ENCODE measurements at regions not wholly inside any gene's neighbourhood (a gene's known extent, or its start where the extent isn't known, plus 50 kb on each side); places are given as distances from the start of the nearest gene placed in this dataset.
"Not testable (repeated sequence)": the region's sequence is repeated elsewhere in the genome, so short reads cannot be mapped to it uniquely, and the experiment has no call there.

- H3K27ac ChIP-seq: no peak overlapping the region
- peak in 5 of 8 experiments; percentile 65 to 92 (median 83) for ATAC-seq (replicated peaks in 6 of 8)
- H3K4me1 ChIP-seq (replicated peaks in 1 of 2): peaks cover 8 to 18% of the 10 kb centered on the region in 2 donors
- WGBS, 10 experiments: 0 to 83% (median 80%) methylated on average over 1 of the region's 1 CpG; no CpG with 5 or more reads in 5 of the 10 experiments
- H3K4me3 ChIP-seq: no peak overlapping the region
- in situ Hi-C loops (cut with MboI; ENCODE audit: low pct_unique_long_range_greater_than_20kb in 2 of 9, low sequenced_read_pairs in 9 of 9, unreplicated experiment in 9 of 9): no loop called here
These were observed 453.6 kb upstream of the EPHA5 start for GRCh38 chr4:66123831-66124413.

GRCh38 chr4:66123190-66123589 lies 452.9 kb upstream of the EPHA5 start:
- ATAC-seq (replicated peaks in 6 of 8): no peak
- Histone ChIP-seq H3K27ac (no peak overlapping the region), H3K4me3 (no peak overlapping the region), H3K4me1 (replicated peaks in 1 of 2) (peaks cover 8 to 18% of the 10 kb centered on the region in 2 donors)
- in situ Hi-C loops (cut with MboI; ENCODE audit: low pct_unique_long_range_greater_than_20kb in 2 of 9, low sequenced_read_pairs in 9 of 9, unreplicated experiment in 9 of 9): no loop called here

- H3K4me1 ChIP-seq (replicated peaks in 1 of 2); H3K4me3 ChIP-seq; ATAC-seq (replicated peaks in 6 of 8); in situ Hi-C loops (cut with MboI; ENCODE audit: low pct_unique_long_range_greater_than_20kb in 2 of 9, low sequenced_read_pairs in 9 of 9, unreplicated experiment in 9 of 9); H3K27ac ChIP-seq: not testable (repeated sequence)
These were observed 444.9 kb upstream of the EPHA5 start for GRCh38 chr4:66115231-66115630.

- no peak for ATAC-seq (replicated peaks in 6 of 8)
- in situ Hi-C loops (cut with MboI; ENCODE audit: low pct_unique_long_range_greater_than_20kb in 2 of 9, low sequenced_read_pairs in 9 of 9, unreplicated experiment in 9 of 9): no loop called here
- Histone ChIP-seq H3K27ac (no peak overlapping the region), H3K4me1 (replicated peaks in 1 of 2) (no peaks in the 10 kb centered on the region), H3K4me3 (no peak overlapping the region)
These were observed 438.6 kb upstream of the EPHA5 start for GRCh38 chr4:66108898-66109297.

- 0 to 94% (median 61%) methylated on average over 1 to 5 of the region's 5 CpGs; no CpG with 5 or more reads in 2 of the 10 experiments for WGBS, 10 experiments
- ATAC-seq (replicated peaks in 6 of 8): peak in 2 of 8 experiments; percentile 46 to 85
- in situ Hi-C loops (cut with MboI; ENCODE audit: low pct_unique_long_range_greater_than_20kb in 2 of 9, low sequenced_read_pairs in 9 of 9, unreplicated experiment in 9 of 9): no loop called here
- Histone ChIP-seq H3K4me3 (no peak overlapping the region), H3K4me1 (replicated peaks in 1 of 2) (no peaks in the 10 kb centered on the region), H3K27ac (no peak overlapping the region)
These were observed 426.9 kb upstream of the EPHA5 start for GRCh38 chr4:66097218-66097617.

- no peak overlapping the region for H3K27ac ChIP-seq
- no peak for ATAC-seq (replicated peaks in 6 of 8)
- no peaks in the 10 kb centered on the region for H3K4me1 ChIP-seq (replicated peaks in 1 of 2)
- WGBS, 10 experiments: 0 to 71% (median 38%) methylated on average over 1 to 2 of the region's 2 CpGs
- no peak overlapping the region for H3K4me3 ChIP-seq
- in situ Hi-C loops (cut with MboI; ENCODE audit: low pct_unique_long_range_greater_than_20kb in 2 of 9, low sequenced_read_pairs in 9 of 9, unreplicated experiment in 9 of 9): no loop called here
These were observed 424.8 kb upstream of the EPHA5 start for GRCh38 chr4:66095065-66095464.

- no peaks in the 10 kb centered on the region for H3K4me1 ChIP-seq (replicated peaks in 1 of 2)
- no peak overlapping the region for H3K4me3 ChIP-seq
- no peak for ATAC-seq (replicated peaks in 6 of 8)
- H3K27ac ChIP-seq: no peak overlapping the region
- WGBS, 10 experiments: 0 to 96% (median 87%) methylated on average over 1 to 5 of the region's 15 CpGs; no CpG with 5 or more reads in 5 of the 10 experiments
- in situ Hi-C loops (cut with MboI; ENCODE audit: low pct_unique_long_range_greater_than_20kb in 2 of 9, low sequenced_read_pairs in 9 of 9, unreplicated experiment in 9 of 9): no loop called here
These were observed 423.8 kb upstream of the EPHA5 start for GRCh38 chr4:66094070-66094469.

GRCh38 chr4:66091786-66092185 lies 421.5 kb upstream of the EPHA5 start:
- Histone ChIP-seq H3K4me3 (no peak overlapping the region), H3K4me1 (replicated peaks in 1 of 2) (no peaks in the 10 kb centered on the region), H3K27ac (no peak overlapping the region)
- ATAC-seq (replicated peaks in 6 of 8): no peak
- WGBS, 10 experiments: 0 to 100% (median 92%) methylated on average over 1 of the region's 1 CpG; no CpG with 5 or more reads in 4 of the 10 experiments
- in situ Hi-C loops (cut with MboI; ENCODE audit: low pct_unique_long_range_greater_than_20kb in 2 of 9, low sequenced_read_pairs in 9 of 9, unreplicated experiment in 9 of 9): no loop called here

GRCh38 chr4:66073961-66074360 lies 403.7 kb upstream of the EPHA5 start:
- H3K27ac ChIP-seq: no peak overlapping the region
- H3K4me1 ChIP-seq (replicated peaks in 1 of 2): no peaks in the 10 kb centered on the region
- H3K4me3 ChIP-seq: no peak overlapping the region
- no peak for ATAC-seq (replicated peaks in 6 of 8)
- in situ Hi-C loops (cut with MboI; ENCODE audit: low pct_unique_long_range_greater_than_20kb in 2 of 9, low sequenced_read_pairs in 9 of 9, unreplicated experiment in 9 of 9): no loop called here
- 20 to 100% (median 58%) methylated on average over 1 to 2 of the region's 2 CpGs; no CpG with 5 or more reads in 1 of the 10 experiments for WGBS, 10 experiments

- no peak for ATAC-seq (replicated peaks in 6 of 8)
- H3K4me1 ChIP-seq (replicated peaks in 1 of 2): no peaks in the 10 kb centered on the region
- H3K4me3 ChIP-seq: no peak overlapping the region
- in situ Hi-C loops (cut with MboI; ENCODE audit: low pct_unique_long_range_greater_than_20kb in 2 of 9, low sequenced_read_pairs in 9 of 9, unreplicated experiment in 9 of 9): no loop called here
- no peak overlapping the region for H3K27ac ChIP-seq
- 0 to 100% (median 17%) methylated on average over 1 to 2 of the region's 2 CpGs; no CpG with 5 or more reads in 3 of the 10 experiments for WGBS, 10 experiments
These were observed 401.6 kb upstream of the EPHA5 start for GRCh38 chr4:66071911-66072310.

GRCh38 chr4:66062921-66063320 lies 392.6 kb upstream of the EPHA5 start:
- H3K27ac ChIP-seq: no peak overlapping the region
- H3K4me3 ChIP-seq: no peak overlapping the region
- in situ Hi-C loops (cut with MboI; ENCODE audit: low pct_unique_long_range_greater_than_20kb in 2 of 9, low sequenced_read_pairs in 9 of 9, unreplicated experiment in 9 of 9): no loop called here
- no peak for ATAC-seq (replicated peaks in 6 of 8)
- no peaks in the 10 kb centered on the region for H3K4me1 ChIP-seq (replicated peaks in 1 of 2)

GRCh38 chr4:66062044-66062443 lies 391.8 kb upstream of the EPHA5 start:
- no peak for ATAC-seq (replicated peaks in 6 of 8)
- H3K4me1 ChIP-seq (replicated peaks in 1 of 2): no peaks in the 10 kb centered on the region
- no peak overlapping the region for H3K4me3 ChIP-seq
- WGBS, 10 experiments: 0 to 100% (median 84%) methylated on average over 2 of the region's 2 CpGs
- no peak overlapping the region for H3K27ac ChIP-seq
- in situ Hi-C loops (cut with MboI; ENCODE audit: low pct_unique_long_range_greater_than_20kb in 2 of 9, low sequenced_read_pairs in 9 of 9, unreplicated experiment in 9 of 9): no loop called here

- in situ Hi-C loops (cut with MboI; ENCODE audit: low pct_unique_long_range_greater_than_20kb in 2 of 9, low sequenced_read_pairs in 9 of 9, unreplicated experiment in 9 of 9): no loop called here
- Histone ChIP-seq H3K4me3 (no peak overlapping the region), H3K27ac (no peak overlapping the region), H3K4me1 (replicated peaks in 1 of 2) (no peaks in the 10 kb centered on the region)
- WGBS, 10 experiments: 0 to 100% (median 70%) methylated on average over 1 to 2 of the region's 2 CpGs; no CpG with 5 or more reads in 3 of the 10 experiments
- peak in 1 of 8 experiments; percentile 36 for ATAC-seq (replicated peaks in 6 of 8)
These were observed 389.3 kb upstream of the EPHA5 start for GRCh38 chr4:66059556-66059955.

- in situ Hi-C loops (cut with MboI; ENCODE audit: low pct_unique_long_range_greater_than_20kb in 2 of 9, low sequenced_read_pairs in 9 of 9, unreplicated experiment in 9 of 9): no loop called here
- Histone ChIP-seq H3K4me1 (replicated peaks in 1 of 2) (no peaks in the 10 kb centered on the region), H3K27ac (no peak overlapping the region), H3K4me3 (no peak overlapping the region)
- 0 to 100% (median 84%) methylated on average over 1 of the region's 1 CpG for WGBS, 10 experiments
- no peak for ATAC-seq (replicated peaks in 6 of 8)
These were observed 388.8 kb upstream of the EPHA5 start for GRCh38 chr4:66059136-66059535.

All from motor neuron (in vitro differentiated cells).